Calu3 (cell line): ENCODE measurements at regions not wholly inside any gene's neighbourhood (a gene's known extent, or its start where the extent isn't known, plus 50 kb on each side); places are given as distances from the start of the nearest gene placed in this dataset.

ENCODE experiments used
- BruUV-seq: library from RNA; stranded (reverse); fragments of 400-500 nt; replicated peaks from 2 replicates; lab custom pipeline; 2021; lab: Mats Ljungman, UMichigan
- CTCF ChIA-PET: fragments of 300-600 bp; sonication (Branson Sonifier 250); formaldehyde crosslinking; loops from one replicate; lab custom pipeline; 2022; ENCODE audit warnings: antibody characterized with exemption; lab: Charles Lee
- DNase-seq: peaks from one replicate; pipeline ENCODE4 v3.0.0; 2022
- H3K27ac Mint-ChIP-seq: one replicate; pipeline ENCODE4 v1.8.0; 2022; ENCODE audit warnings: mixed read lengths; ENCODE audit not compliant: unreplicated experiment
- H3K27me3 Mint-ChIP-seq: one replicate; pipeline ENCODE4 v1.8.0; 2022; ENCODE audit warnings: mixed read lengths; ENCODE audit not compliant: unreplicated experiment
- H3K36me3 Mint-ChIP-seq: one replicate; pipeline ENCODE4 v1.8.0; 2022; ENCODE audit warnings: mild to moderate bottlenecking, moderate library complexity, mixed read lengths; ENCODE audit not compliant: insufficient read depth, unreplicated experiment
- H3K4me1 Mint-ChIP-seq: one replicate; pipeline ENCODE4 v1.8.0; 2022; ENCODE audit warnings: mild to moderate bottlenecking, low read depth, mixed read lengths; ENCODE audit not compliant: unreplicated experiment
- H3K4me3 Mint-ChIP-seq: one replicate; pipeline ENCODE4 v1.8.0; 2022; ENCODE audit warnings: mild to moderate bottlenecking, low read depth, moderate library complexity, mixed read lengths; ENCODE audit not compliant: unreplicated experiment
- H3K9me3 Mint-ChIP-seq: one replicate; pipeline ENCODE4 v1.8.0; 2022; ENCODE audit warnings: low read depth, mixed read lengths; ENCODE audit not compliant: unreplicated experiment
- CTCF ChIP-seq: fragments of 200-600 bp; IDR thresholded peaks from one replicate; pipeline ENCODE4 v1.8.0; 2022; ENCODE audit warnings: antibody characterized with exemption; ENCODE audit not compliant: unreplicated experiment
- intact Hi-C: fragments of 100-400 bp; cut with micrococcal nuclease; formaldehyde crosslinking; loops from one replicate; pipeline ENCODE4 v1.10.0; 2022; ENCODE audit not compliant: unreplicated experiment

- no peak for TF ChIP-seq CTCF
- H3K4me3 Mint-ChIP-seq, result no peak overlapping the region
- no peaks in the 10 kb centered on the region for H3K4me1 Mint-ChIP-seq
- no peaks in the 10 kb centered on the region for H3K36me3 Mint-ChIP-seq
- no peaks in the 10 kb centered on the region for H3K27me3 Mint-ChIP-seq
- DNase-seq, result no peak
- BruUV-seq, result no TSS peak
- intact Hi-C loops, result no loop called here
- CTCF ChIA-PET, result no interaction called here
- H3K27ac Mint-ChIP-seq, result no peak overlapping the region
- no peaks in the 10 kb centered on the region for H3K9me3 Mint-ChIP-seq
Measured at GRCh38 chr4:123802933-123803332, 406.3 kb downstream of the SPRY1 start.

GRCh38 chr4:123804196-123804721 lies 407.7 kb downstream of the SPRY1 start:
- no peak for DNase-seq
- H3K9me3 Mint-ChIP-seq, result no peaks in the 10 kb centered on the region
- BruUV-seq, result no TSS peak
- no peak overlapping the region for H3K4me3 Mint-ChIP-seq
- no peaks in the 10 kb centered on the region for H3K36me3 Mint-ChIP-seq
- CTCF ChIA-PET, result no interaction called here
- TF ChIP-seq CTCF, result no peak
- H3K27ac Mint-ChIP-seq, result no peak overlapping the region
- H3K27me3 Mint-ChIP-seq, result no peaks in the 10 kb centered on the region
- intact Hi-C loops, result no loop called here
- no peaks in the 10 kb centered on the region for H3K4me1 Mint-ChIP-seq

GRCh38 chr4:123806056-123806455 lies 409.5 kb downstream of the SPRY1 start:
- CTCF ChIA-PET, result no interaction called here

GRCh38 chr4:123807187-123807586 lies 410.6 kb downstream of the SPRY1 start:
- H3K27ac Mint-ChIP-seq, result no peak overlapping the region
- H3K4me1 Mint-ChIP-seq, result no peaks in the 10 kb centered on the region
- H3K27me3 Mint-ChIP-seq, result no peaks in the 10 kb centered on the region
- DNase-seq, result no peak
- no peak for TF ChIP-seq CTCF
- no TSS peak for BruUV-seq
- intact Hi-C loops, result no loop called here
- H3K36me3 Mint-ChIP-seq, result no peaks in the 10 kb centered on the region
- CTCF ChIA-PET, result no interaction called here
- no peak overlapping the region for H3K4me3 Mint-ChIP-seq
- no peaks in the 10 kb centered on the region for H3K9me3 Mint-ChIP-seq

More at GRCh38 chr4:123806056-123806455, 409.5 kb downstream of the SPRY1 start:
- Mint-ChIP-seq H3K27ac (no peak overlapping the region), H3K4me3 (no peak overlapping the region), H3K27me3 (no peaks in the 10 kb centered on the region), H3K36me3 (no peaks in the 10 kb centered on the region), H3K4me1 (no peaks in the 10 kb centered on the region), H3K9me3 (no peaks in the 10 kb centered on the region)
- no peak for DNase-seq
- intact Hi-C loops, result no loop called here
- TF ChIP-seq CTCF, result no peak
- no TSS peak for BruUV-seq
